Middle frontal gyrus (tissue), 1 donor: ENCODE measurements at regions not wholly inside any gene's neighbourhood (a gene's known extent, or its start where the extent isn't known, plus 50 kb on each side); places are given as distances from the start of the nearest gene placed in this dataset.
A peak's percentile ranks its signal among the peaks of the same experiment; 100 is the strongest.
"Not testable (repeated sequence)": the region's sequence is repeated elsewhere in the genome, so short reads cannot be mapped to it uniquely, and the experiment has no call there.

ENCODE experiments used
- DNase-seq: peaks from one replicate; pipeline ENCODE4 v3.0.0-alpha.2; 2015; ENCODE audit warnings: low spot score; ENCODE audit errors: extremely low spot score

DNA sequence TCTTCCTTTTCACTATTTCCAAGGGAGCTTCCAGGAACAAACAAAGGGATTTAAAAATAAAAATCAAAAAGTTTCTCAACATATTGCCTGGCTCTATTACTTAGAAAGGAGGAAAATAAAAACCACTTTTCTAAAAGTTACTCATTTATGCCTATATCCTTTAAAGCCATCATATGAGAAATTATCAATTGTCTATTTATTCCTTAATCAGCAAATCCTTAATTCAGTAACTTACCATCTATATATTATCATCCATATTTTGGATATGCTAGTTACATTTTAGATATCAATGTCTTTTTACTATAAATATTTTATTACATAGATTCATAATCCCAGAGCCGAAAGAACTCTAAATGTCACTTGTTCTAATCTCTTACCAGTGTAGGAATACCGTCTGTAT is 481.5 kb upstream of the ANO5 start:
- no peak for DNase-seq

DNA sequence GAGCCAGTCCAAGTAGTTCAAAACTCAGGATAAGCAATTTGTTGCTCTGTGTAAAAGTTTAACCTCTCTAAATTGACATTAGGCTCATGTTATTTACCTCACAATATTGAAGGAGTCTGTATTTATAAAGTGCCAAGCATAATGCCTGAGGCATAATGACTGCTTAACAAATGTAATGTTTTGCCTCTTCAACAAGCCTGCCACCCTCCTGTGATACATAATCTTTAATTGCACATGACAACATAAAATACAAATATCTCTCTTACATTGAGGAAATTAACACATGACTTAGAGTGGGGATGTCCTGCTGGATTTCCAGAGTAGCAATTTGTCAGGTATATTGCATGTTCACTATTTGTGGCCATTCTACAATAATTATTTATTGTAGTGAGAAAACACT is 469.2 kb upstream of the ANO5 start:
- no peak for DNase-seq

DNA sequence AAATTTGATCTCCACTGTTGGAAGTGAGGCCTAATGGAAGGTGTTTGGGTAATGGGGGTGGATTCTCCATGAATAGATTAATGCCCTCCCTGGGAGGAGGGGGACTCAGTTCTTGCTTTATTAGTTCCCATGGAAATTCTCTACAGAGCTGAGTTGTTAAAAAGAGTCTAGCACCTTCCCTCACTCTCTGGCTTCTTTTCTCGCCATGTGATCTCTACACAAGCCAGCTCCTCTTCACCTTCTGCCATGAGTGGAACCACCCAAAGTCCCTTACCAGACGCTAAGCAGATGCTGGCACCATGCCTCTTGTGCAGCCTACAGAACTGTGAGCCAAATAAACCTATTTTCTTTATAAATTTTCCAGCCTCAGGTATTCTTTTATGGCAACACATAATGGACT is 465.8 kb upstream of the ANO5 start:
- DNase-seq: no peak

DNA sequence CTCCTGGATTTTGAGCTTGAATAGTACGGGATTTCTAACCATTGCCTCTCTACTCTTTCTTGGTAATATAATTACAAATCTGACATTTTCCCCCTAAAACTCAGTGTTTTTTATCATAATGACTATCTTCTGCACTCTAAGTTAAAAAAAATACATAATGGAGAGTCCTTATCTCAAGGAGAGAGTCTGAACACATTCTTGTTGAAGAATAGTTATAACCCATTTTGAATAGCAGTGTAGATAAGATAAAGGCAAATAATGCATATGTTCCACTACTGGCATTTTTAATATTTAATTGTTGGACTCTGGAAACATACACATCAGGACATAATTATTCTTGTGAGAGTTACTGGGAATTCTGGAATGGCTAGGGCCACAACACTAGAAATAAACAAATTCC is 456.5 kb upstream of the ANO5 start:
- DNase-seq: no peak

DNA sequence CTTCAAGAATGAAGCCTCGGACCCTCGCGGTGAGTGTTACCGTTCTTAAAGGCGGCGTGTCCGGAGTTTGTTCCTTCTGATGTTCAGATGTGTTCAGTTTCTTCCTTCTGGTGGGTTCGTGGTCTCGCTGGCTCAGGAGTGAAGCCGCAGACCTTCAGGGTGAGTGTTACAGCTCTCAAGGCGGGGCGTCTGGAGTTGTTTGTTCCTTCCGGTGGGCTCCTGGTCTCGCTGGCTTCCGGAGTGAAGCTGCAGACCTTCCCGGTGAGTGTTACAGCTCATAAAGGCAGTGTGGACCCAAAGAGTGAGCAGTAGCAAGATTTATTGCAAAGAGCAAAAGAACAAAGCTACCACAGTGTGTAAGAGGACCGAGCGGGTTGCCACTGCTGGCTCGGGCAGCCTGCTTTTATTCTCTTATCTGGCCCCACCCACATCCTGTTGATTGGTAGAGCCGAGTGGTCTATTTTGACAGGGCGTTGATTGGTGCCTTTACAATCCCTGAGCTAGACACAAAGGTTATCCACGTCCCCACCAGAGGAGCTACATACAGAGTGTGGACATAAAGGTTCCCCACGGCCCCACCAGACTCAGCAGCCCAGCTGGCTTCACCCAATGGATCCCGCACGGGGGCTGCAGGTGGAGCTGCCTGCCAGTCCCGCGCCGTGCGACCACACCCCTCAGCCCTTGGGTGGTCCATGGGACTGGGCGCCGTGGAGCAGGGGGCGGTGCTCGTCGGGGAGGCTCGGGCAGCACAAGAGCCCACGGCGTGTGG is 440.2 kb upstream of the ANO5 start:
- DNase-seq: not testable (repeated sequence)

DNA sequence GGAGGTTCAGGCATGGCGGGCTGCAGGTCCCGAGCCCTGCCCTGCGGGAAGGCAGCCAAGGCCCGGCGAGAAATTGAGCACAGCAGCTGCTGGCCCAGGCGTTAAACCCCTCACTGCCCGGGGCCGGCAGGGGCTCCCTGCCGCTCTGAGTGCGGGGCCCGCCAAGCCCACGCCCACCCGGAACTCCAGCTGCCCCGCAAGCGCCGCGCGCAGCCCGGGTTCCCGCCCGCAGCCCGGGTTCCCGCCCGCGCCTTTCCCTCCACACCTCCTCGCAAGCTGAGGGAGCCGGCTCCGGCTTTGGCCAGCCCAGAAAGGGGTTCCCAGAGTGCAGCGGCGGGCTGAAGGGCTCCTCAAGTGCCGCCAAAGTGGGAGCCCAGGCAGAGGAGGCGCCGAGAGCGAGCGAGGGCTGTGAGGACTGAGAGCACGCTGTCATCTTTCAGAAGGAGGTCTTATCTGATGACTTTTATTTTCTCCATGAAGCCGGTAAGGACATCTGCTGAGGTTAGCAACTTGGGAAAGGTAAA is 439.6 kb upstream of the ANO5 start:
- not testable (repeated sequence) for DNase-seq

DNA sequence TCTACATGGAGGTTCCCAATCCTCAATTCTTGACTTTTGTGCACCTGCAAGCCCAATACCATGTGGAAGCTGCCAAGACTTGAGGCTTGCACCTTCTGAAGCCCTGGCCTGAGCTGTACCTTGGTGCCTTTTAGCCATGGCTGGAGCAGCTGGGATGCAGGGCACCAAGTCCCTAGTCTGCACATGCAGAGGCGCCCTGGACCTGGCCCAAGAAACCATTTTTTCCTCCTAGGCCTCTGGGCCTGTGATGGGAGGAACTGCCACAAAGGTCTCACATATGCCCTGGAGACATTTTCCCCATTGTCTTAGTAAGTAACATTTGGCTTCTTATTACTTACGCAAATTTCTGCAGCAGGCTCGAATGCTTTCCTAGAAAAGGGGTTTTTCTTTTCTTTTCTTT is 431.9 kb upstream of the ANO5 start:
- no peak for DNase-seq

DNA sequence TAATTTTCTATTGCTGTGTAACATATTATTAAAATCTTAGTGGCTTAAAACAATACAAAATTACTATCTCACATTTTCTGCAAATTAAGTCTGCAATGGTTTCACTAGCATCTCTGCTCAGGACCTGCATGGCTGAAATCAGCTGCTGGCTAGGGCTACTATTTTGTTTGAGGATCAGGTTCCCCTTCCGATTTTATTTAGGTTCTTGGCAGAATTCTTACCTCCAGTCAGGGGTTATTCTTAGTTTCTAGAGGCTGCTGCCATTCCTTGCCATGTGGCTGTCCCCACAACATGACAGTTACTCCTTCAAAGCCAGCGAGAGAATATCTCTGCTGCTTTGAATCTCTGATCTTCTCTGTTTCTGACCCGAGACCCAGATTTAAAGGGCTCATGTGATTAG is 424.5 kb upstream of the ANO5 start:
- DNase-seq: no peak

DNA sequence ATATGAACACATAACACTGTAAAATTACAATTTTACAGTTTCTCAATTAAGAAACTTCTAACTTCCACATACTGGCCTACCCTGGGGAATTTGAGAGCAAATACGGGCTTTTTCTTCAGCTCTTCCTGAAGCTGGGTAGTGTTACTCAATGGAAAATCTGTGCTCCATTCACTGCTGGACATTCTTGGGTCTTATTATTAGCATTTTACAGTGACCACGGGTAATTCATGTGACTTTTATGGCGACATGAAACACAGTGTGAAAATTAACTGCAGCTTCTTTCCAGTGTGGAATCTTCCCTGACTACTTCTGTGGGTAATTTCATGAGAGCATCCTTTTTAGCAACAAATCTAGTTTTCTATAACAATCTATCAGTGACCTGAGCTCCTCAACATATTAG is 423.7 kb upstream of the ANO5 start:
- DNase-seq: no peak

DNA sequence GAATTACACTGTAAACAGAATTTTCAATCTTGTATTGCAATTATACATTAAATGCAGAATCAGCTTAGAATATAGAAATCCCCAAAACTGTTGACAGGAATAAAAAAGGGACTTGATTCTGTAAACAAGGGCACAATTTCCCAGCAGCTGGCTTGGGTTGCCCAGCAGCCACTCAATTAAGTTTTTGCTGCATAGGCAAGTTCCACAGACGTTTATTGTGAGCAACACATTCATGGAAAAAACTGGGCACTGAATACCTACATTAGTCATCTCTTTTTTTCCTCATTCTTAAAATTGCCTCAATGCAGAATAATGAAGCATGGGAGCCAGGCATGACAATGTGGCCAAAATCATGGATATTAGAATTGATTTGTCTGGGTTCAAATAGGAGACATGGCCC is 421.8 kb upstream of the ANO5 start:
- DNase-seq: peak; percentile 49

DNA sequence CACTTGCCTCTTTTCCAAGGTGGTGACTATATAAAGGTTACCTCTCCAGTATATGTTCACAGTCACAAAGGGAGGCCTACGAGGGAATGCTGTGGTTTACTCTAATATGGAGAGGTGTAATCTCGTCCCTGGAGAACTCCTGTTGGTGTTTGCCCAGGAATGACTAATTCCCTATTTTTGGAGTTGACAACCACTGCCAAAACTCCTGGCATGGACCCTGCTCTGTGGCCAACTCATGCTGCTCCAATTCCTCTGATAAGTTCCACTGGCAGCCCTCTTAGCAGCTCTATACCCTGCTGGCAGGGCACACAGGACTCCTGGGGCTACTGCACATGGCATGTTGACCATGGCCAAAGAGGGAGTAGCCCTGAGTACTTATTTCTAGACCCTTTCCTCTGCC is 418.7 kb upstream of the ANO5 start:
- peak; percentile 21 for DNase-seq

DNA sequence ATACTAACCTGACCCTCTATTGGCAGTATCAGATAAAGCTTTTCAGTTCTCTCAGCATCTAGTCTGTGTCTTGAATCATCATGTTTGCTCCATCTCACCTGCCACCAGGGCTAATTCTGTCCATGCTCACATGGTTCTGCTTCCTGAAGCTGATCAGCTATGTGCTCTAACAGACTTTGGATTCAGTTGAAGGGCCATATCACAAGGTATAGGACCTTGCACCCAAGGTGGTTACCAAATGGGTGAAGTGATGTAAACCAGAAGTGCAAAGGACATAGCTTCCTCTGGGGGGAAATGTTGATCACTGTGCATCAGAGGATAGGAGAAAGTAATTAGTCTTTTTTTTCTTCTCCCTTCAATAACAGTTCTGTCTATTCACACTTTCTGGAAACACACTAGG is 417.0 kb upstream of the ANO5 start:
- no peak for DNase-seq

DNA sequence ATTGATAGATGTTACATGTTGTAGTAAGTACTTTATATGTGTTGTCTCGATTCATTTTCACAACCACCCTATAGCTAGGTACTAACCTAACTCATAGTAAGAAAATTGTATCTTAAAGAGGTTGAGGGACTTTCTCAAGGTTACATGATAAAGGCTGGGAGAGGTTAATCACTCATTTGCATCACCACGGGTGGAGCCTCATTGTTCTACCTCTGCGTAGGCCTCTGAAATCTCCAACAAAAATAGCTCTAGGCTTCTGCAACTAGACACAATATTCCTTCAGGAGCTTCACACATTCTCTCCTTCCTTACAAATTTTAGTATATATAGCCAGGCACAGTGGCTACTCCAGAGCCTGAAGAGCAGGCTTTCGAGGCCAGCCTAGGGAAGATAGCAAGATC is 408.9 kb upstream of the ANO5 start:
- DNase-seq: no peak

DNA sequence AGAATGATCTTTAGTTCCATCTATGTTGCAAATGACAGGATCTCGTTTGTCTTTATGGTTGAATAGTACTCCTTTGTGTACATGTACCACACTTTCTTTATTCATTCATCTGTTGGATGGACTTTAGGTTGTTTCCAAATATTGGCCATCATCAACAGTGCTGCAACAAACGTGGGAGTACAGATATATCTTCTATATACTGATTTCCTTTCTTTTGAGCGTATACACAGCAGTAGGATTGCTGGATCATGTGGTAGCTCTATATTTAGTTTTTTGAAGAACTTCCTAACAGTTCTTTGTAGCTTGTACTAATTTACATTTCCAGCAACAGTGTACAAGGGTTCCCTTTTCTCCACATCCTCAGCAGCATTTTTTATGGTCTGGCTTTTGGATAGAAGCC is 407.5 kb upstream of the ANO5 start:
- DNase-seq: no peak

DNA sequence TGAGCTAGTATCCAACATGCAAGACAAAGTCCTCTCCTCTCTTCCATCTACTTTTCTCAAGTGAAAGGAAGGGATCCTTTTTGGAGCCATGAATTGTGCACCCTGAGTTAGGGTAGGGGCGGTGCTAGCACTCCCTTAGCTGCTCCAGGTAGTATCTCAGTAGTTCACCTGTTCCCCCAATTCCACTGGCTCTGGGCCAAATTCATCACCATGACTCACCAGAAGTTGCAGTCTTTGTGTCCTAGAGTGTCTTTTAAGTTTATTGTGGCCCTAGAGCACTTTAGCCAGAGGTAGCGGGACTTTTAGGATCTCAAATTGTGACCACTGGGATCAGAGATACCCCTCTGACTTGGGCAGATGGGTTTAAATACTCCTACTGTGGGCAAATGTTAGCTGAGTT is 398.6 kb upstream of the ANO5 start:
- DNase-seq: no peak

DNA sequence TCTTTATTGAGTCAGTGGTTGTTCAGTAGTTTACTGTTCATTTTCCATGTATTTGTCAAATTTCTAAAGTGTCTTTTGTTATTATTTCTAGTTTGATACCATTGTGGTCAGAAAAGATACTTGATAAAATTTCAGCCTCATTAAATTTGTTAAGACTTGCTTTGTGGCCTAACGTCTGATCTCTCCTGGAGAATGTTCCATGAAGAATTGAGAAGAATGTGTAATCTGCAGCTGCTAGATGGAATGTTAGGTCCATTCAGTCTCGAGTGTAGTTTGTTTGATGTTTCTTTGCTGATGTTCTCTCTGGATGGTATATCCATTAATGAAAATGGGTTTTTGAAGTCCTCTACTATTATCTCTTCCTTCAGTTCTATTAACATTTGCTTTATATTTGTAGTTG is 394.7 kb upstream of the ANO5 start:
- DNase-seq: no peak

DNA sequence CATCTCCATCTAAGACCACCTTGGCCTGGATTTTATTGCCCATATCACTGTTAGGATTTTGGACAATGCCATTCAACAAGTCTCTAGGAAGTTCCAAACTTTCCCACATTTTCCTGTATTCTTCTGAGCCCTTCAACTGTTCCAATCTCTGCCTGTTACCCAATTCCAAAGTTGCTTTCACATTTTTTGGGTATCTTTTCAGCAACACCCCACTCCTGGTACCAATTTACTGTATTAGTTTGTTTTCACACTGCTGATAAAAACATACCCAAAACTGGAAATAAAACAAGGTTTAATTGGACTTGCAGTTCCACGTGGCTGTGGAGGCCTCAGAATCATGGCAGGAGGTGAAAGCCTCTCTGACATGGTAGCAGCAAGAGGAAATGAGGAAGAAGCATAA is 388.4 kb upstream of the ANO5 start:
- not testable (repeated sequence) for DNase-seq

DNA sequence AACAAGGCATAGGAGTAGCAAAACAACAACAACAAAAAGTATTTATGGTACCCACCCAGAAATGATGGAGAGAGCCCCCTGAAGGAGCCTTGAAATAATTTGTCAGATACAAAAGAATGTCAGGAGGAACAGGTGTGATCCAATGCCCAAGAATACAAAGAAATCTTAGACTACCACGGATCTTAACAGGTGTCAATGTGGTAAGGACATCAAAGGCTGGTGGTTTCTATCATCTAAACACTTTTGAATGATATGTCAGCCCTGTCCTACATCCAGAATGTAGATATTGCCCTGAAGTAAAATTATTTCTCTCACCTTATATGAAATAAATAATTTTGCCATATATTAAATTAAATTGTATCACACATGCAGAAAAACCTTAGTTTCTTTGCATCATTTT is 386.4 kb upstream of the ANO5 start:
- DNase-seq: no peak

DNA sequence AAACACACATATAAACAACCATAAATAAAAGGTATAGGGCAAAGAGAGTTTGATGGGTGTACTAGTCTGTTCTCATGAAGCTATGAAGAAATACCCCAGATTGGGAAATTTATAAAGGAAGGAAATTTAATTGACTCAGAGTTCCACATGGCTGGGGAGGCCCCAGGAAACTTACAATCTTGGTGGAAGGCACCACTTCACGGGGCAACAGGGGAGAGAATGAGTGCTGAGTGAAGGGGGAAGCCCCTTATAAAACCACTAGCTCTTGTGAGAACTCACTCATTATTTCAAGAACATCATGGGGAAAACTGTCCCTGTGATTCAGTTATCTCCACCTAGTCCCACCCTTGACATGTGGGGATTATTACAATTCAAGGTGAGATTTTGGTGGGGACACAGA is 385.9 kb upstream of the ANO5 start:
- no peak for DNase-seq

DNA sequence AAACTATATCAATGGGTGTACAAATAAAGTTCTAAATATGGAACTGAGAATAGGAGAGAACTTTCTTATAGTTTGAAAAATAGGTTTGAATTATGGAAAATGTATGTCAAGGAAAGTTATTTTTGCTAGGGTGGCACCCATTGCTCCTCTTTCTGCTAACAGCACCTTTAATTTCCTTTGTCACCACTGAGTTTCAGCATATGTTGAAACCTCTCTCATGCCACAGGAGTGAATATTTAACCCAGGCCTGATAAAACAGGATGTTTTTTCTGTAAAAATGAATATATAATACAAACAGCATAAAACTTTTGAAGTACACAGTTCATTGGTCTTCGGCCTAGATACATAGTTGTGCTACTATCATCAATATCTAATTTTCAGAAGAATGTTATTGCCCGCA is 385.5 kb upstream of the ANO5 start:
- no peak for DNase-seq

DNA sequence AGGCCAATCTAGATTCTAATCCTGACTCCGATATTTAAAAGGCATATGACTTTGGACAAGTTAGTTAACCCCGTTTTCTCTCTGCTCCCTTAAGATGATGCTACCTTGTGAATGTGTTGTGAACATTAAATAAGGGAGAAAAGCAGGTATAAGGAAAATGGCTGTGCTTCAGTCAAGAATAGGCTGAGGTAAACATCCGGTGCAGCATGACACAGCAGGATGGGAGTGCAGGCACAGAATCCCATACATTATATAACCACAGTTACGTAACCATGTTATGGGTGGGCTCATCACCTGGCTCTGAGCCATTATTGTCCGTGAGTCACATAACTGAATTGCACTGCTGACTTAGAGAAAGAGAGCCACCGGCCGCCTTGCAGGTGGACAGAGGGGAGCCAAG is 382.2 kb upstream of the ANO5 start:
- DNase-seq: no peak

DNA sequence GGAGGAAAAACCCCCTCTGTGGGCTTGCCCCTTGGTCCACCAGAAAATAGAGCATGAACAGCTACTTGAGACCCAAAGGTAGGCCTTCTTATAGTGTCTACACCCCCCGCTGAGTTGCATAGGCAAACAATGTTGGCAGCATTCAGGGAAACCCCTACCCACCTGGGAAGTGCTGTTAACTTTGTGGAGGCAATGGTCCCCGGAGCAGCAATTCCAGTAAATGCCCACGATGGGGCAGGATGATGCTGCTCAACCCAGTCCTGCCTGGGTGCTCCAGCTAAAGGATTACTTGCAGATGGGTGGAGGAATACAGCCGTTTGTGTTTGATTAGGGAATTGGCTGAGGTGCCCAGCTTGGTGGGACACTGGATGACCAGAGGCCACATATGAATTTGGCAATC is 381.3 kb upstream of the ANO5 start:
- no peak for DNase-seq

DNA sequence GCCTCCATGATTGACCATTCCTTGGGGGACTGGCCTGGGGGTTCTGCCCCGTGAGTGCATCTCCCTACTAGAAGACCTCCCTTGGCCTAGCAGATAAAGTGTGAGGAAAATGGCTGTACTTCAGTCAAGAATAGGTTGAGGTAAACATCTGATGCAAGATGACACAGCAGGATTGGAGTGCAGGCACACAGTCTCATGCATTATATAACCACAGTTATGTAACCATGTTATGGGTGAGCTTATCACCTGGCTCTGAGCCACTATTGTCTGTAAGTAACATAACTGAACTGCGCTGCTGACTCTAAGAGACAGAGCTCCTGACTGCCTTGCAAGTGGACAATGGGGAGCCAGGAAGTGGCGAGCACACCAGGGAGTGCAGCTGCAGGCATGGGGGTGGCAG is 378.7 kb upstream of the ANO5 start:
- no peak for DNase-seq

DNA sequence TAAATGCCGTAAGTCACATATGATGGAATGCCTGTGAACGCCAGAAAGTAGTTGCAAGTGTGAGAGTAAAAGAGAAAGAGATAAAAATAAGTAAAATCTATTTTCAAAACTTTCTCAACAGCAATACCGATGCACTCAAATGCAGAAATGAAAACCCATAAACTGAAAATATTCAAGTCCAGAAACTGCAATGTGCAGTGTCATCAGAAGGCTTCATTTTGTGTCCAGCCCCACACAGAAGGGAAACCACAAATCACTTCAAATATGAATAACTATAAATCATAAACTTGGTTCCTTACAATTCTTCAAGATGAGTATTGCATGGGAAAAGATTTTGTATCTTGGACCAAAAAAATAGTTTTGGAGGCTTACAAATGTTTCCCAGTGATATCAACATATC is 375.2 kb upstream of the ANO5 start:
- no peak for DNase-seq
